Kidney epithelial cell (primary cell): ENCODE measurements at regions not wholly inside any gene's neighbourhood (a gene's known extent, or its start where the extent isn't known, plus 50 kb on each side); places are given as distances from the start of the nearest gene placed in this dataset.

Experiments used
- DNase-seq: peaks from one replicate; pipeline ENCODE4 v3.0.0-alpha.2; 2010; ENCODE audit warnings: low read depth
- H3K27me3 ChIP-seq: 2 replicates; pipeline ENCODE4 v1.6.0; 2011; ENCODE audit warnings: low read length; ENCODE audit not compliant: control insufficient read depth, insufficient read depth
- H3K36me3 ChIP-seq: 2 replicates; pipeline ENCODE4 v1.5.1; 2011; ENCODE audit warnings: low read length; ENCODE audit not compliant: control insufficient read depth, insufficient read depth
- H3K4me3 ChIP-seq: 2 replicates; pipeline ENCODE4 v1.5.1; 2011; ENCODE audit warnings: low read depth, mild to moderate bottlenecking, control low read depth, low read length
- TF ChIP-seq, protein P1 (sequence below): IDR thresholded peaks from 2 replicates; pipeline ENCODE4 v1.5.1; 2011; ENCODE audit warnings: mild to moderate bottlenecking, moderate library complexity, low read length, control low read depth, inconsistent platforms; ENCODE audit not compliant: insufficient read depth, poor library complexity, severe bottlenecking

GRCh38 chr6:113052506-113052905, 705.4 kb downstream of the RFPL4B start:
- DNase-seq, result no peak
- Histone ChIP-seq H3K4me3 (no peak overlapping the region), H3K27me3 (no peaks in the 10 kb centered on the region), H3K36me3 (no peaks in the 10 kb centered on the region)
- TF ChIP-seq, protein P1, sequence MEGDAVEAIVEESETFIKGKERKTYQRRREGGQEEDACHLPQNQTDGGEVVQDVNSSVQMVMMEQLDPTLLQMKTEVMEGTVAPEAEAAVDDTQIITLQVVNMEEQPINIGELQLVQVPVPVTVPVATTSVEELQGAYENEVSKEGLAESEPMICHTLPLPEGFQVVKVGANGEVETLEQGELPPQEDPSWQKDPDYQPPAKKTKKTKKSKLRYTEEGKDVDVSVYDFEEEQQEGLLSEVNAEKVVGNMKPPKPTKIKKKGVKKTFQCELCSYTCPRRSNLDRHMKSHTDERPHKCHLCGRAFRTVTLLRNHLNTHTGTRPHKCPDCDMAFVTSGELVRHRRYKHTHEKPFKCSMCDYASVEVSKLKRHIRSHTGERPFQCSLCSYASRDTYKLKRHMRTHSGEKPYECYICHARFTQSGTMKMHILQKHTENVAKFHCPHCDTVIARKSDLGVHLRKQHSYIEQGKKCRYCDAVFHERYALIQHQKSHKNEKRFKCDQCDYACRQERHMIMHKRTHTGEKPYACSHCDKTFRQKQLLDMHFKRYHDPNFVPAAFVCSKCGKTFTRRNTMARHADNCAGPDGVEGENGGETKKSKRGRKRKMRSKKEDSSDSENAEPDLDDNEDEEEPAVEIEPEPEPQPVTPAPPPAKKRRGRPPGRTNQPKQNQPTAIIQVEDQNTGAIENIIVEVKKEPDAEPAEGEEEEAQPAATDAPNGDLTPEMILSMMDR, result no peak

- TF ChIP-seq, protein P1, result no peak
- no peaks in the 10 kb centered on the region for H3K36me3 ChIP-seq
- no peaks in the 10 kb centered on the region for H3K27me3 ChIP-seq
- no peak for DNase-seq
- no peak overlapping the region for H3K4me3 ChIP-seq
These were observed 707.9 kb downstream of the RFPL4B start for GRCh38 chr6:113055061-113055460.

- Histone ChIP-seq H3K36me3 (no peaks in the 10 kb centered on the region), H3K4me3 (no peak overlapping the region), H3K27me3 (no peaks in the 10 kb centered on the region)
- TF ChIP-seq, protein P1, result no peak
- DNase-seq, result no peak
These were observed 708.9 kb downstream of the RFPL4B start for GRCh38 chr6:113055998-113056397.

GRCh38 chr6:113057567-113058053, 710.5 kb downstream of the RFPL4B start:
- Histone ChIP-seq H3K4me3 (no peak overlapping the region), H3K27me3 (no peaks in the 10 kb centered on the region), H3K36me3 (no peaks in the 10 kb centered on the region)
- TF ChIP-seq, protein P1, result no peak
- no peak for DNase-seq

GRCh38 chr6:113060664-113061063, 713.5 kb downstream of the RFPL4B start:
- no peak for DNase-seq
- H3K27me3 ChIP-seq, result no peaks in the 10 kb centered on the region
- no peak overlapping the region for H3K4me3 ChIP-seq
- TF ChIP-seq, protein P1, result no peak
- no peaks in the 10 kb centered on the region for H3K36me3 ChIP-seq

GRCh38 chr6:113065611-113066010, 718.5 kb downstream of the RFPL4B start:
- H3K27me3 ChIP-seq, result no peaks in the 10 kb centered on the region
- no peaks in the 10 kb centered on the region for H3K36me3 ChIP-seq
- no peak for DNase-seq
- no peak overlapping the region for H3K4me3 ChIP-seq
- TF ChIP-seq, protein P1, result no peak
